Uterus (tissue), 2 donors: ENCODE measurements at regions not wholly inside any gene's neighbourhood (a gene's known extent, or its start where the extent isn't known, plus 50 kb on each side); places are given as distances from the start of the nearest gene placed in this dataset.

ENCODE experiments used
- POLR2A ChIP-seq, 2 donors: fragments of 450-650 bp; IDR thresholded peaks; one replicate each; pipeline ENCODE4 v1.6.1; 2016; ENCODE audit warnings: antibody characterized with exemption in 2 of 2, mild to moderate bottlenecking in 1 of 2, moderate library complexity in 1 of 2
- TF ChIP-seq, protein P1 (sequence below), 4 experiments: fragments of 200-600 bp in 2 of 4; fragments of 450-650 bp in 2 of 4; sonication (generic) in 2 of 4; IDR thresholded peaks; one replicate each; pipeline ENCODE4 v1.5.1; 2016 to 2019; ENCODE audit warnings: antibody characterized with exemption in 4 of 4, mild to moderate bottlenecking in 2 of 4, moderate library complexity in 1 of 4

DNA sequence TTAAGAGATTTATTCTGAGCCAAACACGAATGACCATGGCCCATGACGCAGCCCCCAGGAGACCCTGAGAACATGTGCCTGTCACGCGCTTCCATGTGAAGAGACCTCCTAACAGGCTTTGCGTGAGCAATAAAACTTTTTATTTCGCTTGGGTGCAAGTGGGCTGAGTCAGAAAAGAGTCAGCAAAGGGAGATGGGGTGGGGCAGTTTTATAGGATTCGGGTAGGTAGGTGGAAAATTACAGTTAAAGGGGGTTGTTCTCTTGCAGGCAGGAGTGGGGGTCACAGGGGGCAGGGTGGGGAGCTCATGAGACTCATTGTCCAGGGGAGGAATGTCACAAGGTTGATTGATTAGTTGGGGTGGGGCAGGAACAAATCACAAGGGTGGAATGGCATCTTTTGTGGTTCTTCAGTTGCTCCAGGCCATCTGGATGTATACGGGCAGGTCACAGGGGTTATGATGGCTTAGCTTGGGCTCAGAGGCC lies 77.2 kb upstream of the FTH1 start:
- TF ChIP-seq, protein P1, sequence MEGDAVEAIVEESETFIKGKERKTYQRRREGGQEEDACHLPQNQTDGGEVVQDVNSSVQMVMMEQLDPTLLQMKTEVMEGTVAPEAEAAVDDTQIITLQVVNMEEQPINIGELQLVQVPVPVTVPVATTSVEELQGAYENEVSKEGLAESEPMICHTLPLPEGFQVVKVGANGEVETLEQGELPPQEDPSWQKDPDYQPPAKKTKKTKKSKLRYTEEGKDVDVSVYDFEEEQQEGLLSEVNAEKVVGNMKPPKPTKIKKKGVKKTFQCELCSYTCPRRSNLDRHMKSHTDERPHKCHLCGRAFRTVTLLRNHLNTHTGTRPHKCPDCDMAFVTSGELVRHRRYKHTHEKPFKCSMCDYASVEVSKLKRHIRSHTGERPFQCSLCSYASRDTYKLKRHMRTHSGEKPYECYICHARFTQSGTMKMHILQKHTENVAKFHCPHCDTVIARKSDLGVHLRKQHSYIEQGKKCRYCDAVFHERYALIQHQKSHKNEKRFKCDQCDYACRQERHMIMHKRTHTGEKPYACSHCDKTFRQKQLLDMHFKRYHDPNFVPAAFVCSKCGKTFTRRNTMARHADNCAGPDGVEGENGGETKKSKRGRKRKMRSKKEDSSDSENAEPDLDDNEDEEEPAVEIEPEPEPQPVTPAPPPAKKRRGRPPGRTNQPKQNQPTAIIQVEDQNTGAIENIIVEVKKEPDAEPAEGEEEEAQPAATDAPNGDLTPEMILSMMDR (IDR thresholded peaks at IDR 0.05): no peak
- no peak for TF ChIP-seq POLR2A (IDR thresholded peaks at IDR 0.05)
